ENCODE measurements at regions not wholly inside any gene's neighbourhood (a gene's known extent, or its start where the extent isn't known, plus 50 kb on each side); places are given as distances from the start of the nearest gene placed in this dataset.

DNA sequence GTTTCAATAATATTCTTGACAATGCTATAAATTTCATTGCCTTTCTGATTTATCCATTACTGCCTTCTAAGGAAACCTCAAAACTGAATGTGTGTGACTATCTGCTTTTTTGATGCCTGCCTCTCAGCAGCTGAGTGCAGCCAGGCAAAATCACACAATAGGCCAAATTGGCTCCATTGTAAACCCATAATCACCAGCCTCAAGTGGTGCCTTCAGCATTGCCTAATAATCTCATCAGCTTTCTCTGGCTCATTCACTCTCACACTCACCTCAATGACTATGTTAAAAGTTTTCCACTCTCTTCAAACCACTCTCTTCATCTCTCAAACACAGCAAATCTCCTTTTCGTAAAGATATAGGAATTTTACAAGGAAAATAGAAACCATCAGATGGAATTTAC, 182.5 kb upstream of the COL1A2 start:
- no peak overlapping the region for H3K4me3 ChIP-seq (ENCODE audit: low read length)
- DNase-seq (ENCODE audit: low read depth), result no peak
- TF ChIP-seq, protein P1, sequence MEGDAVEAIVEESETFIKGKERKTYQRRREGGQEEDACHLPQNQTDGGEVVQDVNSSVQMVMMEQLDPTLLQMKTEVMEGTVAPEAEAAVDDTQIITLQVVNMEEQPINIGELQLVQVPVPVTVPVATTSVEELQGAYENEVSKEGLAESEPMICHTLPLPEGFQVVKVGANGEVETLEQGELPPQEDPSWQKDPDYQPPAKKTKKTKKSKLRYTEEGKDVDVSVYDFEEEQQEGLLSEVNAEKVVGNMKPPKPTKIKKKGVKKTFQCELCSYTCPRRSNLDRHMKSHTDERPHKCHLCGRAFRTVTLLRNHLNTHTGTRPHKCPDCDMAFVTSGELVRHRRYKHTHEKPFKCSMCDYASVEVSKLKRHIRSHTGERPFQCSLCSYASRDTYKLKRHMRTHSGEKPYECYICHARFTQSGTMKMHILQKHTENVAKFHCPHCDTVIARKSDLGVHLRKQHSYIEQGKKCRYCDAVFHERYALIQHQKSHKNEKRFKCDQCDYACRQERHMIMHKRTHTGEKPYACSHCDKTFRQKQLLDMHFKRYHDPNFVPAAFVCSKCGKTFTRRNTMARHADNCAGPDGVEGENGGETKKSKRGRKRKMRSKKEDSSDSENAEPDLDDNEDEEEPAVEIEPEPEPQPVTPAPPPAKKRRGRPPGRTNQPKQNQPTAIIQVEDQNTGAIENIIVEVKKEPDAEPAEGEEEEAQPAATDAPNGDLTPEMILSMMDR (IDR thresholded peaks at IDR 0.05; ENCODE audit: insufficient read depth, low read depth, low read length, missing control alignments), result no peak

DNA sequence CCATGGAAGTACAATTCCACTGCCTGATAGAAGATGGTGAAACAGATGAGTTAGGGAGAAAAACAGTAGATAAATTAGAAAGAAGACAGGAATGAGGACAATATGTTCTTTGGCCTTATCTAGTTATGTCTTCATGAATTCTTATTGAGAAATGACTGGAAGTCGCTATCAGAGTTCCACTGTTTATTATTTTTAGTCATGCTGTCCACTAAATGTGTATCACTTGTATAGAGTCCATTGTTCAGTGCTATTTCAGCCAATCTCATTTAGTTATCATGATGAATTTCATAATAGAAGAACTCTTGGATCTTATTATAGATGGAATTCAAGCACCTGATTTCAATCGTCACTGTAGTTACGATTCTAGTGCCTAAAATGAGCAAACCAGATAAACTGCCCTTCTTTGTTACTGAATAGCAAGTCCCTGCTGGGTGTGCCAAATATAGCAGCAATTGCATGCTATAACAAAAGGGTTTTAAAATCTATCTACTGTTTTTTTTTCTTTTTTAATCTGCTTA, 177.7 kb upstream of the COL1A2 start:
- TF ChIP-seq, protein P1 (IDR thresholded peaks at IDR 0.05; ENCODE audit: insufficient read depth, low read depth, low read length, missing control alignments), result no peak
- no peak overlapping the region for H3K4me3 ChIP-seq (ENCODE audit: low read length)
- no peak for DNase-seq (ENCODE audit: low read depth)

DNA sequence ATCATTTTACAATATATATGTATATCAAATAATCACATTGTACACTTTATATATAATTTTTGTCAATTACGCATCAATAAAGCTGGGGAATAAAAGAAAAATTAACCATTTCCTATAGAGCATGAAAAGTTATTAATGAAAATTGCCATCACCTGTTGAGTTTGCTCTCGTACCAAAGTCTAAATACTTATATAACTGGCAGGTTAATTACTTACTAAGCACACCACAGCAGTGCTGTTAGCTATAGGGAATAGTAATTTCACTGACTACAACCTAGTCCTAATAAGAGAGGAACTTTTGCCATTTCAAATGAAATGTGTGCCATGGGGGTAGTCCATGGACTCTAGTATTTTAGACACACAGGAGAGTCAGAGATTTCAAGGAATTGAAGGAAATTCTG, 176.9 kb upstream of the COL1A2 start:
- TF ChIP-seq, protein P1 (IDR thresholded peaks at IDR 0.05; ENCODE audit: insufficient read depth, low read depth, low read length, missing control alignments), result no peak
- no peak for DNase-seq (ENCODE audit: low read depth)
- H3K4me3 ChIP-seq (ENCODE audit: low read length), result no peak overlapping the region

DNA sequence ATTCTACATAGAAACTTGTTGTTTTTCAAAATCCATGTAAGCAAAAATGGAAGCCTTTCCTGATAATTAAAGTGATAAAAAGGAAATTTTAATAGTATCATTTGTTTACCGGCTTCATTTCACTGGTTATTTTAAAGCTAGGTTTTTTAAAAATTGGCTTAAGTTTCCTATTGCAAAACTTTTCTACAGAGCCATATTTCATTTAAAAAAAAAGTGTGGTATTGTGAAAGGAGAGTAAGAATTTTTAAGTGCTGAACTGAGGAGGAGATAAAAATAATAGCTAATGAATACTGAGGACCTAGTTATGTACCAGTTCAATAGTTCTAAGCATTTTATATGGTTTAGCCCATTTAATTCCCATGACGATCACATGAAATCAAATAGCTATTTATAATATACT, 172.2 kb upstream of the COL1A2 start:
- no peak overlapping the region for H3K4me3 ChIP-seq (ENCODE audit: low read length)
- DNase-seq (ENCODE audit: low read depth), result no peak
- TF ChIP-seq, protein P1 (IDR thresholded peaks at IDR 0.05; ENCODE audit: insufficient read depth, low read depth, low read length, missing control alignments), result no peak

DNA sequence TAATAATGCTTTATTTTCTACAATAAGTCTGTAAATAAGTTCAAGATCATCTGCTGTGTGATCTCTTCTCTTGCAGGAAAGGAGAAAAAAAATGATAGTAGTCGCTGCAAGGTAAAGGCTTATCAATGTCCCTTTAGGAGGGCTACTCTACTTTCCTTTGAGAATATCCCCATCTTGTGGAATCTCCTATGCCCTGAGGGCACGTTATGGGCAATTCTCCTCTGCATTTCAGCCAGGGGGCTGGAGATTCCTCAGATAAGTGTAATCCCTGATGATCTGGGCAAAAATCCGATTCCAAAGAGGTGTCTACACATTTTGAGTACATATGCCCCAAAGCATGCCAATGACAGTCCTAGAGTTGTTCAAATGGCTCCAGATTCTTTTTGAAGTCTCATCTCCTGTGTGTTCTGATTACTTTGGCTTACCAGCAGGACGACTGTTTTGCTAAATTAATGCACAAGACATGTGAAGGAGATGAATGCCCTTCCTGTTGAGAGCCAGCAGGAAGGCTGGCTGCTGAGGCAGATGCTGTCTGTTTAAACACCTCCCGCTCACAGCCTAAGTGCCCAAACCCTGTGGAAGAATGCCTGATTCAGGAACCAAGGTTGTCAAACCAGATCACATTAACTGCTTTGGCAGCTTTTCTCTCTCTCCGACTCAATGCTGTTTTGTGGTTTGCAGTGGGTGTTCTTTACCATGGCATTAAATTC, 171.2 kb upstream of the COL1A2 start:
- TF ChIP-seq, protein P1 (IDR thresholded peaks at IDR 0.05; ENCODE audit: insufficient read depth, low read depth, low read length, missing control alignments), result peak; percentile 8
- H3K4me3 ChIP-seq (ENCODE audit: low read length), result no peak overlapping the region
- peak; percentile 79 for DNase-seq (ENCODE audit: low read depth)

DNA sequence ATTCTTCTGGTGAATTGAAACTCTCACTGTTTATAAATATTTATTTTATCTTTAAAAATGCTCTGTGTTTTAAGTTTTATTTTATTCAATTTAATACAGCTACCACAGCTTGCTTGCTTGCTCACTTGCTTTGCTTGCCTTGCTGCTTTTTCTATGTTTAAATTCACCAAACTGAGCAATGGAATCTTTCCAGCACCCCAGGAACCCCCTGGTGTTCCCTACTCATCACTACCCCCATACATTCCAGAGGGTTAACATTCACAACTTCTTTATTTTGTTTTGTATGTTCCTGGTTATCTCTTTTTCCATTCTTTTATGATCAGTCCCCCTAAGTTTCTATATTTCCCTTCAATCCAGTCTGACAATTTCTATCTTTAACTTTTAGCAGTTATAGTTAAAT, 166.5 kb upstream of the COL1A2 start:
- no peak overlapping the region for H3K4me3 ChIP-seq (ENCODE audit: low read length)
- no peak for DNase-seq (ENCODE audit: low read depth)
- TF ChIP-seq, protein P1 (IDR thresholded peaks at IDR 0.05; ENCODE audit: insufficient read depth, low read depth, low read length, missing control alignments), result no peak

DNA sequence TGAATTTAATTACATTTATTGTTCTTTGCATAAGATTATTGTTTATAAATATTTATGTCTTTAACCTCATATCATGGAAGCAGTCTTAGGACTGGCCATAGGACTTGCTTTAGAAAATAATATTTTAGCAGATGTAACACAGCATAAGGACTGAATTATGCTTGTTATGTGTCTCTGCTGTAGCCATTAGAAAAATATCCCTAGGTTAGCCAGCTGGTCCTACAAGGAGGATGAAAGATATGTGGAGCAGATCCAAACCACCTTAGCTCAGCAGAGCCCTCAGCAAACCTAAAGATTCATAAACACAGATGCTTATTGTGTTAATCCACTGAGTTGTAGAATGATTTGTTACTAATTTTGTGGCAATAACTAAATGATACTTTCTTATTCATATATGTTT, 166.0 kb upstream of the COL1A2 start:
- TF ChIP-seq, protein P1 (IDR thresholded peaks at IDR 0.05; ENCODE audit: insufficient read depth, low read depth, low read length, missing control alignments), result no peak
- H3K4me3 ChIP-seq (ENCODE audit: low read length), result no peak overlapping the region
- DNase-seq (ENCODE audit: low read depth), result no peak
